C4-2B (cell line): ENCODE measurements at regions not wholly inside any gene's neighbourhood (a gene's known extent, or its start where the extent isn't known, plus 50 kb on each side); places are given as distances from the start of the nearest gene placed in this dataset.

Source experiments
- CTCF ChIP-seq: fragments of 450-650 bp; conservative IDR thresholded peaks from 2 replicates; pipeline ENCODE4 v1.5.1; 2017; ENCODE audit warnings: mild to moderate bottlenecking
- ZFX ChIP-seq: fragments of 450-650 bp; IDR thresholded peaks from 2 replicates; pipeline ENCODE4 v1.6.1; 2017

GRCh38 chr1:69433073-69433472 is 134.6 kb upstream of the LRRC7 start:
- no peak for TF ChIP-seq CTCF
- TF ChIP-seq ZFX = no peak
